HepG2 (cell line): ENCODE measurements at regions not wholly inside any gene's neighbourhood (a gene's known extent, or its start where the extent isn't known, plus 50 kb on each side); places are given as distances from the start of the nearest gene placed in this dataset.

ENCODE experiments used
- ATAC-seq: fragments of 200-7000 bp; cut with Tn5 transposase; 3 replicates; pipeline ENCODE4 v1.9.1; 2020; ENCODE audit warnings: mild to moderate bottlenecking, moderate library complexity
- BruUV-seq: library from RNA; stranded (reverse); fragments of 400-500 nt; replicated peaks from 2 replicates; lab custom pipeline; 2021; lab: Mats Ljungman, UMichigan
- CTCF ChIA-PET: fragments of 300-600 bp; formaldehyde crosslinking; extraction: SDS; loops from one replicate; lab custom pipeline; 2021; ENCODE audit warnings: low total read pairs, inconsistent platforms, low intra/inter-chr PET ratio; lab: Yijun Ruan, JAX
- POLR2A ChIA-PET: fragments of 350-600 bp; sonication (Branson Sonifier 250); formaldehyde crosslinking; loops from one replicate; lab custom pipeline; 2020; ENCODE audit warnings: antibody characterized with exemption, inconsistent platforms; lab: Yijun Ruan, JAX
- DNase-seq: peaks from one replicate; pipeline ENCODE4 v3.0.0-alpha.2; 2015; ENCODE audit warnings: low spot score
- FAIRE-seq: peaks from 3 replicates; lab custom pipeline; 2011; peaks lifted over from hg19 to GRCh38; lab: Jason Lieb, UNC
- H2AFZ ChIP-seq: one replicate; pipeline ENCODE4 v1.6.1; 2011; ENCODE audit warnings: low read length, inconsistent platforms
- H3K27ac ChIP-seq: fragments of 300-600 bp; 3 replicates; pipeline ENCODE4 v1.8.0; 2011; ENCODE audit warnings: mixed run types, mild to moderate bottlenecking, mixed read lengths, low read length, inconsistent platforms; ENCODE audit not compliant: insufficient read depth; ENCODE audit errors: extremely low read length
- H3K27me3 ChIP-seq, 2 experiments: fragments of 200-600 bp in 1 of 2; 2 replicates in 1 of 2; 3 replicates in 1 of 2; pipeline versions ENCODE4 v1.6.0 to v1.8.0; 2011; ENCODE audit warnings: low read length in 2 of 2, mild to moderate bottlenecking in 2 of 2, moderate library complexity in 2 of 2, inconsistent platforms in 1 of 2; ENCODE audit not compliant: insufficient read depth in 2 of 2, control insufficient read depth in 1 of 2
- H3K36me3 ChIP-seq, 2 experiments: fragments of 200-600 bp in 1 of 2; replicated peaks in 1 of 2; 2 replicates in 1 of 2; 3 replicates in 1 of 2; pipeline versions ENCODE4 v1.5.1 to v1.8.0; 2011; ENCODE audit warnings: low read length in 2 of 2, inconsistent platforms in 1 of 2; ENCODE audit not compliant: insufficient read depth in 2 of 2, control insufficient read depth in 1 of 2
- H3K4me1 ChIP-seq: 2 replicates; pipeline ENCODE4 v1.5.1; 2012; ENCODE audit warnings: low read length, inconsistent platforms; ENCODE audit not compliant: insufficient read depth
- H3K4me2 ChIP-seq: 2 replicates; pipeline ENCODE4 v1.6.0; 2011; ENCODE audit warnings: low read depth, low read length, inconsistent platforms
- H3K4me3 ChIP-seq, 3 experiments: fragments of 200-600 bp in 1 of 3; sonication (generic), shearing (Covaris generic) in 1 of 3; replicated peaks in 1 of 3; 2 replicates each; pipeline ENCODE4 v1.5.1; 2011 to 2016; ENCODE audit warnings: low read length in 3 of 3, inconsistent platforms in 2 of 3, low read depth in 2 of 3, mild to moderate bottlenecking in 2 of 3, control low read depth in 1 of 3, mixed read lengths in 1 of 3; ENCODE audit not compliant: insufficient read depth in 1 of 3
- H3K79me2 ChIP-seq: one replicate; pipeline ENCODE4 v1.6.1; 2011; ENCODE audit warnings: low read length, inconsistent platforms; ENCODE audit not compliant: insufficient read depth
- H3K9ac ChIP-seq: 2 replicates; pipeline ENCODE4 v1.6.0; 2011; ENCODE audit warnings: mild to moderate bottlenecking, low read depth, low read length, inconsistent platforms; ENCODE audit not compliant: insufficient read depth
- H3K9me3 ChIP-seq: 2 replicates; pipeline ENCODE4 v1.5.1; 2012; ENCODE audit warnings: mild to moderate bottlenecking, low read length
- H4K20me1 ChIP-seq: 2 replicates; pipeline ENCODE4 v1.6.0; 2011; ENCODE audit warnings: inconsistent platforms, mild to moderate bottlenecking, low read length, moderate library complexity; ENCODE audit not compliant: insufficient read depth
- HNRNPH1 ChIP-seq: fragments of 200-400 bp; formaldehyde crosslinking; optimal IDR thresholded peaks from 2 replicates; pipeline ENCODE3; 2017; ENCODE audit warnings: mild to moderate bottlenecking, low read depth, low read length
- HNRNPLL ChIP-seq: fragments of 200-400 bp; formaldehyde crosslinking; IDR thresholded peaks from 2 replicates; pipeline ENCODE4 v1.6.1; 2017; ENCODE audit warnings: mild to moderate bottlenecking, low read depth, low read length; ENCODE audit not compliant: poor library complexity, severe bottlenecking
- KAT7 ChIP-seq: IDR thresholded peaks from 2 replicates; pipeline ENCODE4 v1.6.1; 2018; ENCODE audit warnings: borderline replicate concordance, missing compliant biosample characterization
- NCOA1 ChIP-seq: sonication (generic); formaldehyde crosslinking; IDR thresholded peaks from 2 replicates; pipeline ENCODE4 v1.9.0; 2021; ENCODE audit warnings: missing genetic modification reagents
- NR2C2 ChIP-seq: sonication (generic); formaldehyde crosslinking; IDR thresholded peaks from 2 replicates; pipeline ENCODE4 v1.4.0; 2020; ENCODE audit warnings: missing genetic modification reagents, mild to moderate bottlenecking, moderate library complexity, borderline replicate concordance
- REPIN1 ChIP-seq: sonication (generic); formaldehyde crosslinking; IDR thresholded peaks from 2 replicates; pipeline ENCODE4 v1.8.0; 2022; ENCODE audit warnings: missing genetic modification reagents, low read depth, mild to moderate bottlenecking, borderline replicate concordance
- RFX5 ChIP-seq: IDR thresholded peaks from 2 replicates; pipeline ENCODE4 v1.6.1; 2011; ENCODE audit warnings: low read depth, low read length, improper control_type of control experiment
- SIX4 ChIP-seq: sonication (generic); formaldehyde crosslinking; IDR thresholded peaks from 2 replicates; pipeline ENCODE4 v1.4.0; 2020; ENCODE audit warnings: missing genetic modification reagents
- SOX13 ChIP-seq, 3 experiments: fragments of 450-650 bp in 1 of 3; sonication (generic) in 1 of 3; formaldehyde crosslinking in 1 of 3; IDR thresholded peaks in 2 of 3; conservative IDR thresholded peaks in 1 of 3; 2 replicates each; pipeline versions ENCODE4 v1.5.0 to v1.6.1; 2016 to 2020; ENCODE audit warnings: antibody characterized with exemption in 1 of 3, mild to moderate bottlenecking in 1 of 3, missing compliant biosample characterization in 1 of 3, missing genetic modification reagents in 1 of 3, moderate library complexity in 1 of 3
- TCF7 ChIP-seq: sonication (generic); IDR thresholded peaks from 2 replicates; pipeline ENCODE4 v1.6.1; 2016; ENCODE audit warnings: antibody characterized with exemption, low read depth
- TFAP4 ChIP-seq: sonication (generic); IDR thresholded peaks from 2 replicates; pipeline ENCODE4 v1.6.1; 2016; ENCODE audit warnings: low read depth, borderline replicate concordance
- XRCC5 ChIP-seq: fragments of 200-400 bp; formaldehyde crosslinking; optimal IDR thresholded peaks from 2 replicates; pipeline ENCODE3; 2017; ENCODE audit warnings: mild to moderate bottlenecking, low read length
- ZFY ChIP-seq: sonication (generic); formaldehyde crosslinking; IDR thresholded peaks from 2 replicates; pipeline ENCODE4 v1.4.0; 2020; ENCODE audit warnings: missing genetic modification reagents
- ZNF775 ChIP-seq: sonication (generic); formaldehyde crosslinking; IDR thresholded peaks from 2 replicates; pipeline ENCODE4 v1.4.0; 2020; ENCODE audit warnings: missing genetic modification reagents, mild to moderate bottlenecking, moderate library complexity, borderline replicate concordance
- WGBS: methylation state at CpG from one replicate; pipeline ENCODE4 v1.1.6; 2017; ENCODE audit warnings: low lambda C conversion rate; 5-methylcytosine and 5-hydroxymethylcytosine counted together
- in situ Hi-C: cut with HindIII; loops from 2 replicates; pipeline ENCODE4 v1.10.0; 2017; ENCODE audit warnings: low pct_unique_long_range_greater_than_20kb; ENCODE audit not compliant: extremely low pct_ligation_motif_present
- intact Hi-C: fragments of 100-400 bp; cut with micrococcal nuclease; formaldehyde crosslinking; loops from one replicate; pipeline ENCODE4 v1.10.0; 2022; ENCODE audit not compliant: unreplicated experiment
- TF ChIP-seq, protein P1 (sequence below), 2 experiments: IDR thresholded peaks; 2 replicates each; pipeline ENCODE4 v1.6.1; 2011 to 2012; ENCODE audit warnings: low read length in 2 of 2, borderline replicate concordance in 1 of 2, low read depth in 1 of 2, mild to moderate bottlenecking in 1 of 2, moderate library complexity in 1 of 2
- TF ChIP-seq, protein P2 (sequence below): sonication (generic); formaldehyde crosslinking; IDR thresholded peaks from 2 replicates; pipeline ENCODE4 v1.4.0; 2020; ENCODE audit warnings: missing genetic modification reagents, borderline replicate concordance
- TF ChIP-seq, protein P3 (sequence below): sonication (generic); formaldehyde crosslinking; IDR thresholded peaks from 2 replicates; pipeline ENCODE4 v1.8.0; 2022; ENCODE audit warnings: missing genetic modification reagents, mild to moderate bottlenecking, borderline replicate concordance

- TF ChIP-seq, protein P1, sequence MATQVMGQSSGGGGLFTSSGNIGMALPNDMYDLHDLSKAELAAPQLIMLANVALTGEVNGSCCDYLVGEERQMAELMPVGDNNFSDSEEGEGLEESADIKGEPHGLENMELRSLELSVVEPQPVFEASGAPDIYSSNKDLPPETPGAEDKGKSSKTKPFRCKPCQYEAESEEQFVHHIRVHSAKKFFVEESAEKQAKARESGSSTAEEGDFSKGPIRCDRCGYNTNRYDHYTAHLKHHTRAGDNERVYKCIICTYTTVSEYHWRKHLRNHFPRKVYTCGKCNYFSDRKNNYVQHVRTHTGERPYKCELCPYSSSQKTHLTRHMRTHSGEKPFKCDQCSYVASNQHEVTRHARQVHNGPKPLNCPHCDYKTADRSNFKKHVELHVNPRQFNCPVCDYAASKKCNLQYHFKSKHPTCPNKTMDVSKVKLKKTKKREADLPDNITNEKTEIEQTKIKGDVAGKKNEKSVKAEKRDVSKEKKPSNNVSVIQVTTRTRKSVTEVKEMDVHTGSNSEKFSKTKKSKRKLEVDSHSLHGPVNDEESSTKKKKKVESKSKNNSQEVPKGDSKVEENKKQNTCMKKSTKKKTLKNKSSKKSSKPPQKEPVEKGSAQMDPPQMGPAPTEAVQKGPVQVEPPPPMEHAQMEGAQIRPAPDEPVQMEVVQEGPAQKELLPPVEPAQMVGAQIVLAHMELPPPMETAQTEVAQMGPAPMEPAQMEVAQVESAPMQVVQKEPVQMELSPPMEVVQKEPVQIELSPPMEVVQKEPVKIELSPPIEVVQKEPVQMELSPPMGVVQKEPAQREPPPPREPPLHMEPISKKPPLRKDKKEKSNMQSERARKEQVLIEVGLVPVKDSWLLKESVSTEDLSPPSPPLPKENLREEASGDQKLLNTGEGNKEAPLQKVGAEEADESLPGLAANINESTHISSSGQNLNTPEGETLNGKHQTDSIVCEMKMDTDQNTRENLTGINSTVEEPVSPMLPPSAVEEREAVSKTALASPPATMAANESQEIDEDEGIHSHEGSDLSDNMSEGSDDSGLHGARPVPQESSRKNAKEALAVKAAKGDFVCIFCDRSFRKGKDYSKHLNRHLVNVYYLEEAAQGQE (IDR thresholded peaks at IDR 0.05; ENCODE audit: borderline replicate concordance in 1 of 2, low read depth in 1 of 2, low read length in 2 of 2) = no peak
- TF ChIP-seq, protein P2, sequence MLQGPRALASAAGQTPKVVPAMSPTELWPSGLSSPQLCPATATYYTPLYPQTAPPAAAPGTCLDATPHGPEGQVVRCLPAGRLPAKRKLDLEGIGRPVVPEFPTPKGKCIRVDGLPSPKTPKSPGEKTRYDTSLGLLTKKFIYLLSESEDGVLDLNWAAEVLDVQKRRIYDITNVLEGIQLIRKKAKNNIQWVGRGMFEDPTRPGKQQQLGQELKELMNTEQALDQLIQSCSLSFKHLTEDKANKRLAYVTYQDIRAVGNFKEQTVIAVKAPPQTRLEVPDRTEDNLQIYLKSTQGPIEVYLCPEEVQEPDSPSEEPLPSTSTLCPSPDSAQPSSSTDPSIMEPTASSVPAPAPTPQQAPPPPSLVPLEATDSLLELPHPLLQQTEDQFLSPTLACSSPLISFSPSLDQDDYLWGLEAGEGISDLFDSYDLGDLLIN = no peak
- no peak for TF ChIP-seq TFAP4
- no peak for TF ChIP-seq XRCC5
- TF ChIP-seq HNRNPH1 = no peak
Observed at GRCh38 chr4:157838366-157838765, 334.5 kb downstream of the GASK1B start (continued).

- POLR2A ChIA-PET = no interaction called here
- H3K4me3 ChIP-seq = no peak overlapping the region
- no peak for ATAC-seq
- no peak for FAIRE-seq
- H3K36me3 ChIP-seq = no peaks in the 10 kb centered on the region
- no TSS peak for BruUV-seq
- no peak overlapping the region for H2AFZ ChIP-seq
- CTCF ChIA-PET = no interaction called here
- no peak overlapping the region for H3K27ac ChIP-seq
- H3K9ac ChIP-seq = no peak overlapping the region
- 20% methylated on average over 3 of the region's 3 CpGs for WGBS
- no peaks in the 10 kb centered on the region for H3K9me3 ChIP-seq
- H3K4me2 ChIP-seq = no peak overlapping the region
- DNase-seq = no peak
- no peaks in the 10 kb centered on the region for H4K20me1 ChIP-seq
- intact Hi-C loops (no loop called here), in situ Hi-C loops (no loop called here)
- H3K4me1 ChIP-seq = peaks cover 11% of the 10 kb centered on the region
- no peaks in the 10 kb centered on the region for H3K27me3 ChIP-seq
- no peaks in the 10 kb centered on the region for H3K79me2 ChIP-seq
- TF ChIP-seq, protein P3, sequence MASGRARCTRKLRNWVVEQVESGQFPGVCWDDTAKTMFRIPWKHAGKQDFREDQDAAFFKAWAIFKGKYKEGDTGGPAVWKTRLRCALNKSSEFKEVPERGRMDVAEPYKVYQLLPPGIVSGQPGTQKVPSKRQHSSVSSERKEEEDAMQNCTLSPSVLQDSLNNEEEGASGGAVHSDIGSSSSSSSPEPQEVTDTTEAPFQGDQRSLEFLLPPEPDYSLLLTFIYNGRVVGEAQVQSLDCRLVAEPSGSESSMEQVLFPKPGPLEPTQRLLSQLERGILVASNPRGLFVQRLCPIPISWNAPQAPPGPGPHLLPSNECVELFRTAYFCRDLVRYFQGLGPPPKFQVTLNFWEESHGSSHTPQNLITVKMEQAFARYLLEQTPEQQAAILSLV = no peak
- TF ChIP-seq ZNF775 (CRISPR knock-in tag) (no peak), KAT7 (CRISPR knock-in tag) (no peak), TCF7 (no peak), REPIN1 (no peak), SIX4 (no peak), ZFY (CRISPR knock-in tag) (no peak), NR2C2 (CRISPR knock-in tag) (no peak), HNRNPLL (no peak), RFX5 (no peak), SOX13 (IDR thresholded peaks at IDR 0.05) (no peak), SOX13 (CRISPR knock-in tag; conservative IDR thresholded peaks at IDR 0.05 in 1 of 2, IDR thresholded peaks at IDR 0.05 in 1 of 2) (no peak), NCOA1 (CRISPR knock-in tag) (no peak)
Observed at GRCh38 chr4:157837071-157837703, 335.6 kb downstream of the GASK1B start.
